Tibial nerve (tissue), 4 donors: ENCODE measurements at regions not wholly inside any gene's neighbourhood (a gene's known extent, or its start where the extent isn't known, plus 50 kb on each side); places are given as distances from the start of the nearest gene placed in this dataset.

Experiments used
- EP300 ChIP-seq, 2 donors: sonication (generic); formaldehyde crosslinking; IDR thresholded peaks; one replicate each; pipeline ENCODE4 v1.6.1; 2017; ENCODE audit warnings: antibody characterized with exemption in 2 of 2, mild to moderate bottlenecking in 1 of 2
- POLR2A ChIP-seq, 2 donors: fragments of 450-650 bp; IDR thresholded peaks; one replicate each; pipeline ENCODE4 v1.6.1; 2017; ENCODE audit warnings: antibody characterized with exemption in 2 of 2, mild to moderate bottlenecking in 2 of 2, moderate library complexity in 2 of 2
- TF ChIP-seq, protein P1 (sequence below), 5 experiments: fragments of 200-600 bp in 3 of 5; fragments of 450-650 bp in 2 of 5; sonication (generic) in 3 of 5; IDR thresholded peaks; one replicate each; pipeline ENCODE4 v1.5.1; 2016 to 2019; ENCODE audit warnings: antibody characterized with exemption in 5 of 5, mild to moderate bottlenecking in 3 of 5, moderate library complexity in 2 of 5

DNA sequence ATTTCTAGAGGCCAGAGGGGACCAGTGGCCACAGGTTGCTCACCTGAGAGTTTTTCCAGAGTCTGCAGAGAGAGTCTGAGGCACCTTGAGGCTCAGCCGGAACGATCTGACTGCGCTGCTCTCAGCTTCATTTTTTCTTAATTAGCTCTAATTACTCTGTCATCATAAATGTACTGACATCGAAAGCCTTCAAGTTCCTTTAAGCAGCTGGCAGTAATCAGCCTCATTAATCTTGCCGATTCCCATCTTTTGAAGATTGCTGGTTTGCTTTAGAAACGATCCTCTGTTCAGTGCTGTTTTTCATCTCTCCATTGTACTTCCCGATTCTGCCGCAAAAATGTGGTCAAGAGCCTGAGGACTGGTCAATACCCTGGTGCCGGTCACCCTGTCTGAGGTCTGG, 454.7 kb downstream of the TYW1 start:
- TF ChIP-seq, protein P1, sequence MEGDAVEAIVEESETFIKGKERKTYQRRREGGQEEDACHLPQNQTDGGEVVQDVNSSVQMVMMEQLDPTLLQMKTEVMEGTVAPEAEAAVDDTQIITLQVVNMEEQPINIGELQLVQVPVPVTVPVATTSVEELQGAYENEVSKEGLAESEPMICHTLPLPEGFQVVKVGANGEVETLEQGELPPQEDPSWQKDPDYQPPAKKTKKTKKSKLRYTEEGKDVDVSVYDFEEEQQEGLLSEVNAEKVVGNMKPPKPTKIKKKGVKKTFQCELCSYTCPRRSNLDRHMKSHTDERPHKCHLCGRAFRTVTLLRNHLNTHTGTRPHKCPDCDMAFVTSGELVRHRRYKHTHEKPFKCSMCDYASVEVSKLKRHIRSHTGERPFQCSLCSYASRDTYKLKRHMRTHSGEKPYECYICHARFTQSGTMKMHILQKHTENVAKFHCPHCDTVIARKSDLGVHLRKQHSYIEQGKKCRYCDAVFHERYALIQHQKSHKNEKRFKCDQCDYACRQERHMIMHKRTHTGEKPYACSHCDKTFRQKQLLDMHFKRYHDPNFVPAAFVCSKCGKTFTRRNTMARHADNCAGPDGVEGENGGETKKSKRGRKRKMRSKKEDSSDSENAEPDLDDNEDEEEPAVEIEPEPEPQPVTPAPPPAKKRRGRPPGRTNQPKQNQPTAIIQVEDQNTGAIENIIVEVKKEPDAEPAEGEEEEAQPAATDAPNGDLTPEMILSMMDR (IDR thresholded peaks at IDR 0.05) = no peak
- TF ChIP-seq POLR2A (IDR thresholded peaks at IDR 0.05) (no peak), EP300 (IDR thresholded peaks at IDR 0.05) (no peak)
